SK-N-SH (cell line): ENCODE measurements at regions not wholly inside any gene's neighbourhood (a gene's known extent, or its start where the extent isn't known, plus 50 kb on each side); places are given as distances from the start of the nearest gene placed in this dataset.

Experiments used
- CHD2 ChIP-seq: fragments of 150-350 bp; IDR thresholded peaks from 2 replicates; pipeline ENCODE4 v1.6.1; 2018; ENCODE audit warnings: low read length; ENCODE audit not compliant: partially characterized antibody
- CTCF ChIP-seq: fragments of 200-600 bp; sonication (generic); IDR thresholded peaks from 2 replicates; pipeline ENCODE4 v1.6.1; 2017; ENCODE audit warnings: antibody characterized with exemption, mild to moderate bottlenecking, moderate library complexity
- EP300 ChIP-seq, 2 experiments: IDR thresholded peaks; 2 replicates each; pipeline versions ENCODE4 v1.4.0 to v1.6.1; 2012; ENCODE audit warnings: borderline replicate concordance in 1 of 2, low read depth in 1 of 2, low read length in 1 of 2
- EZH2phosphoT487 ChIP-seq: fragments of 200-600 bp; sonication (generic); IDR thresholded peaks from 2 replicates; pipeline ENCODE4 v1.6.1; 2017; ENCODE audit warnings: low read depth, mixed run types, mild to moderate bottlenecking, antibody characterized with exemption, moderate library complexity, borderline replicate concordance
- JUND ChIP-seq: IDR thresholded peaks from 2 replicates; pipeline ENCODE4 v1.4.0; 2012
- MXI1 ChIP-seq: IDR thresholded peaks from 2 replicates; pipeline ENCODE4 v1.6.1; 2012; ENCODE audit warnings: mild to moderate bottlenecking, low read depth, low read length, improper control_type of control experiment
- POLR2AphosphoS5 ChIP-seq: IDR thresholded peaks from 2 replicates; pipeline ENCODE4 v1.6.1; 2012; ENCODE audit warnings: low read depth, low read length
- RAD21 ChIP-seq: IDR thresholded peaks from 2 replicates; pipeline ENCODE4 v1.6.1; 2012; ENCODE audit warnings: mild to moderate bottlenecking, low read length
- SIN3A ChIP-seq: IDR thresholded peaks from 2 replicates; pipeline ENCODE4 v1.6.1; 2012; ENCODE audit warnings: low read depth, mild to moderate bottlenecking, low read length, moderate library complexity, borderline replicate concordance
- TAF1 ChIP-seq: IDR thresholded peaks from 2 replicates; pipeline ENCODE4 v1.6.1; 2012; ENCODE audit warnings: low read depth, mild to moderate bottlenecking, low read length, moderate library complexity, borderline replicate concordance
- USF1 ChIP-seq: IDR thresholded peaks from 2 replicates; pipeline ENCODE4 v1.4.0; 2012; ENCODE audit warnings: low read depth, borderline replicate concordance
- USF2 ChIP-seq: fragments of 150-350 bp; IDR thresholded peaks from 2 replicates; pipeline ENCODE4 v1.6.1; 2017; ENCODE audit warnings: antibody characterized with exemption, low read length, low read depth, borderline replicate concordance
- YY1 ChIP-seq: IDR thresholded peaks from 2 replicates; pipeline ENCODE4 v1.4.0; 2012; ENCODE audit warnings: low read depth, mild to moderate bottlenecking
- ZBTB33 ChIP-seq: IDR thresholded peaks from 2 replicates; pipeline ENCODE4 v1.4.0; 2012; ENCODE audit warnings: low read depth, borderline replicate concordance

GRCh38 chr11:81342966-81343365 lies 1390.7 kb downstream of the FAM181B start:
- TF ChIP-seq EZH2phosphoT487 (no peak), USF1 (no peak), JUND (no peak), CTCF (no peak), CHD2 (no peak), USF2 (no peak), TAF1 (no peak), MXI1 (no peak), POLR2AphosphoS5 (no peak), SIN3A (no peak), EP300 (IDR thresholded peaks at IDR 0.05; ENCODE audit: borderline replicate concordance in 1 of 2, low read depth in 1 of 2, low read length in 1 of 2) (no peak), RAD21 (no peak), YY1 (no peak), ZBTB33 (no peak)
